ENCODE measurements at regions not wholly inside any gene's neighbourhood (a gene's known extent, or its start where the extent isn't known, plus 50 kb on each side); places are given as distances from the start of the nearest gene placed in this dataset.

- H4K5ac ChIP-seq (ENCODE audit: low read depth, low read length), result no peak overlapping the region
- no peak overlapping the region for H3K4ac ChIP-seq (ENCODE audit: low read depth, low read length)
- no peak for ATAC-seq (ENCODE audit: low read depth)
- no peak overlapping the region for H3K14ac ChIP-seq (replicated peaks; ENCODE audit: low read depth, low read length)
- no peak overlapping the region for H2BK15ac ChIP-seq (ENCODE audit: low read depth, low read length)
- H3K4me3 ChIP-seq (ENCODE audit: insufficient read depth, low read depth, low read length), result no peak overlapping the region
- POLR2A ChIA-PET (ENCODE audit: unreplicated experiment), result no interaction called here
- H2BK120ac ChIP-seq (ENCODE audit: low read depth, low read length), result no peak overlapping the region
- no TSS peak for BruUV-seq (replicated peaks)
- no peaks in the 10 kb centered on the region for H3K79me1 ChIP-seq (ENCODE audit: low read depth in 1 of 2, low read length in 2 of 2)
- H4K8ac ChIP-seq (ENCODE audit: low read depth in 2 of 2, low read length in 2 of 2), result no peak overlapping the region
- no peak overlapping the region for H3K18ac ChIP-seq (ENCODE audit: low read depth, low read length)
- TF ChIP-seq RAD21 (IDR thresholded peaks at IDR 0.05; ENCODE audit: low read length), result no peak
- no peak for TF ChIP-seq CEBPB (IDR thresholded peaks at IDR 0.05; ENCODE audit: low read depth, low read length)
- no peak for TF ChIP-seq RCOR1 (IDR thresholded peaks at IDR 0.05; ENCODE audit: insufficient replicate concordance, low read length)
- no peak for TF ChIP-seq POLR2A (IDR thresholded peaks at IDR 0.05; ENCODE audit: low read depth, low read length)
- TF ChIP-seq SMC3 (IDR thresholded peaks at IDR 0.05; ENCODE audit: low read depth, low read length), result no peak
- TF ChIP-seq MXI1 (IDR thresholded peaks at IDR 0.05; ENCODE audit: borderline replicate concordance, low read depth, low read length), result no peak
- no peak overlapping the region for H3K4me2 ChIP-seq (ENCODE audit: low read depth, low read length)
- H3K9me3 ChIP-seq (ENCODE audit: control insufficient read depth, insufficient read depth, low read length), result no peaks in the 10 kb centered on the region
- no peaks in the 10 kb centered on the region for H3K36me3 ChIP-seq (ENCODE audit: control insufficient read depth, insufficient read depth, low read length)
- H3K27ac ChIP-seq (ENCODE audit: insufficient read depth, low read length), result no peak overlapping the region
- no peaks in the 10 kb centered on the region for H3K9me1 ChIP-seq (ENCODE audit: insufficient read depth, low read length)
- no peak overlapping the region for H2BK20ac ChIP-seq (ENCODE audit: low read depth, low read length)
- no peaks in the 10 kb centered on the region for H3K4me1 ChIP-seq (ENCODE audit: control insufficient read depth, insufficient read depth, low read length)
- no CpG with 5 or more reads among the region's 1 CpG for WGBS, 2 experiments (ENCODE audit: extremely low coverage in 2 of 2, insufficient read length in 1 of 2)
- H3K27me3 ChIP-seq (ENCODE audit: control insufficient read depth, insufficient read depth, low read length), result no peaks in the 10 kb centered on the region
- no peak for DNase-seq
- no peak overlapping the region for H2AK5ac ChIP-seq (ENCODE audit: low read depth, low read length)
- H4K91ac ChIP-seq (ENCODE audit: insufficient read depth, low read depth, low read length), result no peak overlapping the region
- CTCF ChIA-PET, result no interaction called here
- intact Hi-C loops (cut with micrococcal nuclease) (no loop called here), dilution Hi-C loops (cut with HindIII; ENCODE audit: low sequenced_read_pairs, unreplicated experiment) (no loop called here), in situ Hi-C loops (cut with MboI; ENCODE audit: low sequenced_read_pairs) (no loop called here)
- no peak overlapping the region for H3K23ac ChIP-seq (ENCODE audit: low read depth, low read length)
- H4K20me1 ChIP-seq (ENCODE audit: insufficient read depth, low read length), result no peaks in the 10 kb centered on the region
- no peak overlapping the region for H2AK9ac ChIP-seq (replicated peaks; ENCODE audit: low read depth, low read length, poor library complexity)
- no peak overlapping the region for H2BK5ac ChIP-seq (ENCODE audit: low read depth, low read length, poor library complexity, severe bottlenecking)
- H2AFZ ChIP-seq (replicated peaks; ENCODE audit: low read length, poor library complexity), result no peak overlapping the region
- H3K9ac ChIP-seq (ENCODE audit: low read depth, low read length), result no peak overlapping the region
- H3K56ac ChIP-seq (ENCODE audit: extremely low read depth, insufficient read depth, low read length), result no peak overlapping the region
Observed at GRCh38 chr12:102602521-102602920, 122.2 kb upstream of the IGF1 start.
